Fibroblast of the aortic adventitia (primary cell): ENCODE measurements at regions not wholly inside any gene's neighbourhood (a gene's known extent, or its start where the extent isn't known, plus 50 kb on each side); places are given as distances from the start of the nearest gene placed in this dataset.

Experiments used
- DNase-seq: peaks from one replicate; pipeline ENCODE4 v3.0.0-alpha.2; 2010; ENCODE audit warnings: low read depth
- H3K4me3 ChIP-seq: 2 replicates; pipeline ENCODE4 v1.5.1; 2011; ENCODE audit warnings: low read depth, mild to moderate bottlenecking, control low read depth, low read length, moderate library complexity
- TF ChIP-seq, protein P1 (sequence below): IDR thresholded peaks from 2 replicates; pipeline ENCODE4 v1.5.1; 2011; ENCODE audit warnings: mild to moderate bottlenecking, low read length, control low read depth, inconsistent platforms; ENCODE audit not compliant: insufficient read depth

DNA sequence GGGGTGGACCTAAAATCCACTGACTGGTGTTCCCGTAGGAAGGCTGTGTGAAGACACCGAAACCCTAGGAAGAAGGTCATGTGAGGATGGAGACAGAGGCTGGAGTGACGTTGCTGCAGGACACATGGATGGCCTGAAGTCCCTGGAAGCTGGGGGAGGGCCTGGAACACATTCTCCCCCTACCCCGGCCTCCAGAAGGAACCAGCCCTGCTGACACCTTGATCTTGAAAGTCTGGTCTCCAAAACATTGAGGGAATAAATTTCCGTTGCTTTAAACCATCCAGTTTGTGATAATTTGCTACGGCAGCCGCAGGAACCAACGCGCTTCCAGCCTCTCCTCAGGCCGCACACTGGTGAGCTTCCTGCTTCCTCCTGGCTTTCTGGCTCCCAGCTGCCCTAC lies 288.2 kb downstream of the GLRX3 start:
- DNase-seq, result no peak
- no peak overlapping the region for H3K4me3 ChIP-seq
- TF ChIP-seq, protein P1, sequence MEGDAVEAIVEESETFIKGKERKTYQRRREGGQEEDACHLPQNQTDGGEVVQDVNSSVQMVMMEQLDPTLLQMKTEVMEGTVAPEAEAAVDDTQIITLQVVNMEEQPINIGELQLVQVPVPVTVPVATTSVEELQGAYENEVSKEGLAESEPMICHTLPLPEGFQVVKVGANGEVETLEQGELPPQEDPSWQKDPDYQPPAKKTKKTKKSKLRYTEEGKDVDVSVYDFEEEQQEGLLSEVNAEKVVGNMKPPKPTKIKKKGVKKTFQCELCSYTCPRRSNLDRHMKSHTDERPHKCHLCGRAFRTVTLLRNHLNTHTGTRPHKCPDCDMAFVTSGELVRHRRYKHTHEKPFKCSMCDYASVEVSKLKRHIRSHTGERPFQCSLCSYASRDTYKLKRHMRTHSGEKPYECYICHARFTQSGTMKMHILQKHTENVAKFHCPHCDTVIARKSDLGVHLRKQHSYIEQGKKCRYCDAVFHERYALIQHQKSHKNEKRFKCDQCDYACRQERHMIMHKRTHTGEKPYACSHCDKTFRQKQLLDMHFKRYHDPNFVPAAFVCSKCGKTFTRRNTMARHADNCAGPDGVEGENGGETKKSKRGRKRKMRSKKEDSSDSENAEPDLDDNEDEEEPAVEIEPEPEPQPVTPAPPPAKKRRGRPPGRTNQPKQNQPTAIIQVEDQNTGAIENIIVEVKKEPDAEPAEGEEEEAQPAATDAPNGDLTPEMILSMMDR, result no peak

DNA sequence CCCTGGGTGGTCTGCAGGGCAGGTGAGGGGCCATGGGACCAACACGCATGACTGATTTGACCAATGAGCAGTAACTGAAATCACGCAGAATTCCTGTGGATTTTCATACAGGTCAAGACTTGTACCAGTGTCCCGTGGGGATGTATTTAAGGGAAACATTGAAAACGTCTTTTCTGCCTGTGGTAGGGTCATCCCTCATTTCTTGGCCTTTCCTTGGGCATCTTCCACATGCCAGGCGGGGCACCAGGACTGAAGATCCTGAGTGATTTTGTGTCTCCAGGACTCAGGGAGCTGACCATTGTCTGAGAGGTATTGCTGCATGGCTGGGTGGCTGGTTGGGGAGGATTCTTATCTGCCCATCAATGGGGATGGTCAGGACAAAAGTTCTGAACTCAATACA lies 289.0 kb downstream of the GLRX3 start:
- no peak for DNase-seq
- no peak overlapping the region for H3K4me3 ChIP-seq
- TF ChIP-seq, protein P1, result no peak

DNA sequence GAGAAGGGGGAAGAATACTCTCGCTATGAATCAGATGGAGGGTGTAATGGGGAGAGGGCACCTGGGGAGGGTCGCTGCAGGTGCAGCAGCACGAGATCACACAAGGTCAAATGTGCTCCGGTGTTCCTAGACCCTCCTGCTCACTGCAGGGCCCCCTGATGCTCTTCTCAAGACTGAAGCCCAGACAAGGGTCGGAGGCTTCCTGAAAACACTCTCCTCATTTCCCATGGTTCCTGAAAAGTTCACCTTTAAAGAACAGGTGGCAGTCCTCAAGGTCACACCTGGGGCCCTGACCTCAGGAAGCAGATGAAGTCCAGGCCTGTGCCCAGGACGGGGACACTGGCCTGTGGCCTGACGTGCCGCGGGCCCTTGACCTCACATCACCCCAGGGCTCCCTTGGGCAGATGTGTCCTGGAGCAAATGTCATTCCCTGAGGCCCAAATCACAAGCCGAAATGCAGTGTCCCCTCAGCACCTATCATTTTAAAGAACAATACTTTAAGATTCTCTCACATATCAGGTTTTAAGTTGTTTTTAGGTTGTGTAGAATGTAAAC lies 289.8 kb downstream of the GLRX3 start:
- no peak overlapping the region for H3K4me3 ChIP-seq
- TF ChIP-seq, protein P1, result no peak
- DNase-seq, result no peak

DNA sequence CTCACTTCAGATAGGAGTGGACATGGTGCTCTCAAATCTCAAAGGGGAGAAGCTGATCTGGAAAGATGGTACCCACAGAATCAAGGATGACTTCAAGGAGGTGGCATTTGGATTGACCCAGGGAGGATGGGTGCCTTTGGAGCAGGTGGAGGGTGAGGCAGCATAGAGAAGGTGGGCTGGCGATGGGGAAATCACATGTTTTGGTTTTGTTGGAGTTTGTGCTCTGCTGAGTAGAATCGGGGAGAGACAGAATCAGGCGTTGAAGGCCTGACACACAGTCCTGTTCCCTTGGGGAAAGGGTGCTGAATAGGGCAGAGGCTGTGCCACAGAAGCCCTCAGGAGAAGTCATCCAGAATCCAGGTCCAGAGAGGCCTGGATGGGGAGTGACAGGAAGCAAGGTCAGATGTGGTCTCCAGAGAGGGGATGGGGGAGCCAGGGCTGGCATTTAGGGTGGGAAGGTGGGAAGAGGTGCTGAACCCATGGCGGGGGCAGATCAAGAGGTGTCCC lies 291.1 kb downstream of the GLRX3 start:
- DNase-seq, result no peak
- TF ChIP-seq, protein P1, result no peak
- H3K4me3 ChIP-seq, result no peak overlapping the region

DNA sequence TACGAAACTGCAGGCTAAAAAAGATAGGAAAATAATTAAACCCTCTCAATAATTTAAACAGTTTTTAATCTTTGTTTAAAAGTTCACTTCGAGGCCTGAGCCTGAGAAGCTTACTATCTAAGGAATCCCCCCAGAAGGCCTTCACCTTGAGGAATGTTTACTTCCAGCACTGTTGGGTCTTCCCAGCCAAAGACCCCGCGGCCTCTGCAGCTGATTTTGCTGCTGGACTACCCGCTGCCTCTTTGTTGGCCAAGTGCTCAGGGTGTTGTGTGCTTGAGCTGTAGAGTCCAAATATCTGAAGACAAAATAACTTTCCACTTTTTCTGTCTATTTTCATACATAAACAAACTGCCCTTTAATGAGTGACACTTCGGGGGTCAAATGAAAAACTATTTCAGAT lies 292.7 kb downstream of the GLRX3 start:
- TF ChIP-seq, protein P1, result no peak
- no peak for DNase-seq
- no peak overlapping the region for H3K4me3 ChIP-seq

DNA sequence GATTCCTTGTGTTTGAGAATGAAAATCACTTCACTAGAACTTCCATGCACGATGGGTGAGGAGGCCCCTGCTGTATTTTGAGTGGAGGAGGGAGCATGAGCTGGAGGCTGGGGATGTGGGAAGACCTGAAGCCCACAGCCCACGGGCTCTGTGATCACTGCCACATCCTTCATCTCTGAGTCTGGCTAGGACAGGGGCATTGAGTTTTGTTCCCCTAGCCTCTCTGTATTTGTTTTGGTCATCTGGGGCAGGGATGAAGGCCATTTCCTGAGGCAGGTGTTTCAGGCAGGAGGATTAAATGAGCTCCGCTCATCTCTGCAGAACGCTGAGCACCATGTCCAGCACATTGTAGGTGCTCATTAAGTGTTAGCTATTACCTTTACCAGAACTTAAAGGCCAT lies 293.6 kb downstream of the GLRX3 start:
- TF ChIP-seq, protein P1, result no peak
- no peak overlapping the region for H3K4me3 ChIP-seq
- no peak for DNase-seq

DNA sequence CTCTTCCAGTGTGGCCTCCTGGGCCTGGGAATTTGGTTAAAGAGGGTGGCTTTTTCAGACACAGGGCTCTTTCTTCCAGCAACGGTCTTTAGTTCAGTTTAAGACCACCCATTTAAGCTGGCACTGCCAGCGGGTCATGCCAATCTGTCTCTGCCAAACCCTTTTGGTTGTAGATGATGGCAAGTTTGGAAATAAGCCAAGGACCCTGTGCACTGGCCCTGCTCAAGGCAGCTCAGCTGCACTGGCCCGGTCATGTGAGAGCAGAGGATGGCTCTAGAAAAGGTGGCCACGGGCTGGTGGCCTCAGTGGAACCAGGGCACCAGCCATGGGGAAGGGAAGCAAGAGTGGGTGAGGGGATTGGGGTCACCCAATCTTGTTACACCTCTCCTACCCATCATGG lies 294.1 kb downstream of the GLRX3 start:
- H3K4me3 ChIP-seq, result no peak overlapping the region
- DNase-seq, result no peak
- TF ChIP-seq, protein P1, result no peak
